Colonic mucosa (tissue), 4 donors: ENCODE measurements at regions not wholly inside any gene's neighbourhood (a gene's known extent, or its start where the extent isn't known, plus 50 kb on each side); places are given as distances from the start of the nearest gene placed in this dataset.

Experiments
- DNase-seq: peaks from one replicate; pipeline ENCODE4 v3.0.0-alpha.2; 2020
- H3K27ac ChIP-seq: fragments of 200-600 bp; one replicate; pipeline ENCODE4 v1.8.0; 2021
- H3K27me3 ChIP-seq: fragments of 200-600 bp; one replicate; pipeline ENCODE4 v1.8.0; 2021
- H3K36me3 ChIP-seq: fragments of 200-600 bp; one replicate; pipeline ENCODE4 v1.8.0; 2021
- H3K4me1 ChIP-seq: fragments of 200-600 bp; one replicate; pipeline ENCODE4 v1.8.0; 2021; ENCODE audit warnings: mild to moderate bottlenecking
- H3K4me3 ChIP-seq: fragments of 200-600 bp; one replicate; pipeline ENCODE4 v1.8.0; 2021
- H3K9ac ChIP-seq, 2 donors: one replicate each; pipeline ENCODE4 v1.7.0; 2013; ENCODE audit warnings: control low read depth in 2 of 2, low read depth in 2 of 2, low read length in 2 of 2
- H3K9me3 ChIP-seq: fragments of 200-600 bp; one replicate; pipeline ENCODE4 v1.8.0; 2021
- CTCF ChIP-seq: fragments of 200-600 bp; IDR thresholded peaks from one replicate; pipeline ENCODE4 v1.8.0; 2022; ENCODE audit warnings: antibody characterized with exemption, mild to moderate bottlenecking
- intact Hi-C: fragments of 100-400 bp; cut with DNase I; formaldehyde crosslinking; loops from one replicate; pipeline ENCODE4 v1.14.1; 2022
- donor health status: healthy.
- donor health status: DM: no; HTN: no; CAD: no.
- donor health status: DM: no; HTN: no; CAD: no.

- no peak for TF ChIP-seq CTCF
- H3K27me3 ChIP-seq, result no peaks in the 10 kb centered on the region
- no peak overlapping the region for H3K27ac ChIP-seq
- no peaks in the 10 kb centered on the region for H3K36me3 ChIP-seq
- no peak overlapping the region for H3K9ac ChIP-seq
- no peak for DNase-seq
- intact Hi-C loops, result no loop called here
- H3K4me1 ChIP-seq, result no peaks in the 10 kb centered on the region
- H3K4me3 ChIP-seq, result no peak overlapping the region
- H3K9me3 ChIP-seq, result no peaks in the 10 kb centered on the region
Measured at GRCh38 chr2:66896131-66896530, 461.2 kb downstream of the MEIS1 start.

GRCh38 chr2:66897181-66897580 is 462.3 kb downstream of the MEIS1 start:
- Histone ChIP-seq H3K9ac (no peak overlapping the region), H3K27ac (no peak overlapping the region), H3K4me1 (no peaks in the 10 kb centered on the region), H3K4me3 (no peak overlapping the region), H3K9me3 (no peaks in the 10 kb centered on the region), H3K36me3 (no peaks in the 10 kb centered on the region), H3K27me3 (no peaks in the 10 kb centered on the region)
- intact Hi-C loops, result no loop called here
- DNase-seq, result no peak
- TF ChIP-seq CTCF, result no peak

GRCh38 chr2:66897691-66898150 is 462.8 kb downstream of the MEIS1 start:
- DNase-seq, result no peak
- Histone ChIP-seq H3K4me3 (no peak overlapping the region), H3K36me3 (no peaks in the 10 kb centered on the region), H3K4me1 (no peaks in the 10 kb centered on the region), H3K9me3 (no peaks in the 10 kb centered on the region), H3K27me3 (no peaks in the 10 kb centered on the region), H3K9ac (no peak overlapping the region), H3K27ac (no peak overlapping the region)
- TF ChIP-seq CTCF, result no peak
- intact Hi-C loops, result no loop called here

- Histone ChIP-seq H3K4me1 (no peaks in the 10 kb centered on the region), H3K27me3 (no peaks in the 10 kb centered on the region), H3K27ac (no peak overlapping the region), H3K36me3 (no peaks in the 10 kb centered on the region), H3K4me3 (no peak overlapping the region), H3K9ac (no peak overlapping the region), H3K9me3 (no peaks in the 10 kb centered on the region)
- TF ChIP-seq CTCF, result no peak
- intact Hi-C loops, result no loop called here
- no peak for DNase-seq
Measured at GRCh38 chr2:66899109-66899508, 464.2 kb downstream of the MEIS1 start.

GRCh38 chr2:66899648-66900047 is 464.7 kb downstream of the MEIS1 start:
- Histone ChIP-seq H3K27me3 (no peaks in the 10 kb centered on the region), H3K4me3 (no peak overlapping the region), H3K4me1 (no peaks in the 10 kb centered on the region), H3K36me3 (no peaks in the 10 kb centered on the region), H3K9ac (no peak overlapping the region), H3K27ac (no peak overlapping the region), H3K9me3 (no peaks in the 10 kb centered on the region)
- no peak for DNase-seq
- no peak for TF ChIP-seq CTCF
- intact Hi-C loops, result no loop called here

- H3K27me3 ChIP-seq, result no peaks in the 10 kb centered on the region
Measured at GRCh38 chr2:66901344-66901743, 466.4 kb downstream of the MEIS1 start.

More at GRCh38 chr2:66901344-66901743, 466.4 kb downstream of the MEIS1 start:
- intact Hi-C loops, result no loop called here
- DNase-seq, result no peak
- no peaks in the 10 kb centered on the region for H3K36me3 ChIP-seq
- H3K9me3 ChIP-seq, result no peaks in the 10 kb centered on the region
- H3K9ac ChIP-seq, result no peak overlapping the region
- TF ChIP-seq CTCF, result no peak
- H3K4me1 ChIP-seq, result no peaks in the 10 kb centered on the region
- no peak overlapping the region for H3K4me3 ChIP-seq
- no peak overlapping the region for H3K27ac ChIP-seq
